K562 (cell line): ENCODE measurements at regions not wholly inside any gene's neighbourhood (a gene's known extent, or its start where the extent isn't known, plus 50 kb on each side); places are given as distances from the start of the nearest gene placed in this dataset.

Source experiments
- BCOR ChIP-seq: fragments of 450-650 bp; IDR thresholded peaks from 2 replicates; pipeline ENCODE4 v1.6.1; 2016
- CBFB ChIP-seq: sonication (generic); formaldehyde crosslinking; IDR thresholded peaks from 2 replicates; pipeline ENCODE4 v1.4.0; 2020; ENCODE audit warnings: mild to moderate bottlenecking, missing genetic modification reagents
- CREB3L1 ChIP-seq: fragments of 450-650 bp; IDR thresholded peaks from 2 replicates; pipeline ENCODE4 v1.6.1; 2014; ENCODE audit warnings: low read depth, mild to moderate bottlenecking, moderate library complexity, borderline replicate concordance
- DNMT1 ChIP-seq: fragments of 450-650 bp; IDR thresholded peaks from 2 replicates; pipeline ENCODE4 v1.6.1; 2016; ENCODE audit warnings: antibody characterized with exemption, mild to moderate bottlenecking
- EHMT2 ChIP-seq: fragments of 450-650 bp; IDR thresholded peaks from 2 replicates; pipeline ENCODE4 v1.6.1; 2018; ENCODE audit warnings: antibody characterized with exemption
- ELF2 ChIP-seq: fragments of 250-450 bp; sonication (Bioruptor Pico); IDR thresholded peaks from 2 replicates; pipeline ENCODE4 v1.5.0; 2021; ENCODE audit warnings: mild to moderate bottlenecking
- ERF ChIP-seq: fragments of 450-650 bp; formaldehyde crosslinking; IDR thresholded peaks from 2 replicates; pipeline ENCODE4 v1.4.0; 2020; ENCODE audit warnings: mild to moderate bottlenecking, mixed read lengths
- ESRRA ChIP-seq: fragments of 450-650 bp; IDR thresholded peaks from 2 replicates; pipeline ENCODE4 v1.6.1; 2014; ENCODE audit warnings: low read depth, mild to moderate bottlenecking, moderate library complexity, borderline replicate concordance
- ETS1 ChIP-seq: conservative IDR thresholded peaks from 2 replicates; pipeline ENCODE4 v1.6.1; 2011; ENCODE audit warnings: low read depth, mild to moderate bottlenecking, low read length; ENCODE audit not compliant: control insufficient read depth
- FOS ChIP-seq: IDR thresholded peaks from 3 replicates; pipeline ENCODE4 v1.6.1; 2011; ENCODE audit not compliant: insufficient read length; ENCODE audit errors: extremely low read depth
- GATAD2A ChIP-seq: fragments of 450-650 bp; IDR thresholded peaks from 2 replicates; pipeline ENCODE4 v1.6.1; 2017
- GTF2B ChIP-seq: IDR thresholded peaks from 2 replicates; pipeline ENCODE4 v1.6.1; 2011; ENCODE audit not compliant: insufficient read length; ENCODE audit errors: extremely low read depth
- SMARCC2 ChIP-seq: fragments of 450-650 bp; IDR thresholded peaks from 2 replicates; pipeline ENCODE4 v1.6.1; 2017; ENCODE audit warnings: antibody characterized with exemption, moderate library complexity, mild to moderate bottlenecking, low read depth
- SMC3 ChIP-seq: conservative IDR thresholded peaks from 2 replicates; pipeline ENCODE4 v1.6.1; 2011; ENCODE audit warnings: low read depth, low read length, improper control_type of control experiment; ENCODE audit not compliant: insufficient read depth
- SRSF7 ChIP-seq: fragments of 200-400 bp; formaldehyde crosslinking; optimal IDR thresholded peaks from 2 replicates; pipeline ENCODE3; 2017; ENCODE audit warnings: mild to moderate bottlenecking, low read depth, low read length
- TAL1 ChIP-seq: fragments of 450-650 bp; IDR thresholded peaks from 2 replicates; pipeline ENCODE4 v1.6.1; 2016; ENCODE audit warnings: mild to moderate bottlenecking
- TARDBP ChIP-seq: fragments of 450-650 bp; IDR thresholded peaks from 2 replicates; pipeline ENCODE4 v1.6.1; 2016
- TCFL5 ChIP-seq: fragments of 250-450 bp; sonication (Bioruptor Pico); conservative IDR thresholded peaks from 2 replicates; pipeline ENCODE4 v1.6.1; 2021; ENCODE audit warnings: mild to moderate bottlenecking, moderate library complexity, matching md5 sums
- TEAD4 ChIP-seq, 2 experiments: sonication (generic) in 1 of 2; formaldehyde crosslinking in 1 of 2; IDR thresholded peaks; 2 replicates each; pipeline versions ENCODE4 v1.6.1 to v1.8.0; 2012 to 2022; ENCODE audit warnings: borderline replicate concordance in 1 of 2, inconsistent platforms in 1 of 2, low read length in 1 of 2, mild to moderate bottlenecking in 1 of 2, missing genetic modification reagents in 1 of 2
- THAP12 ChIP-seq: fragments of 250-450 bp; sonication (Bioruptor Pico); IDR thresholded peaks from 2 replicates; pipeline ENCODE4 v1.9.0; 2021; ENCODE audit warnings: mild to moderate bottlenecking, inconsistent platforms
- USF1 ChIP-seq: sonication (generic); formaldehyde crosslinking; IDR thresholded peaks from 2 replicates; pipeline ENCODE4 v1.9.0; 2022; ENCODE audit warnings: mild to moderate bottlenecking, missing genetic modification reagents
- ZNF174 ChIP-seq: fragments of 250-450 bp; sonication (Bioruptor Pico); IDR thresholded peaks from 2 replicates; pipeline ENCODE4 v1.4.0; 2020; ENCODE audit warnings: mild to moderate bottlenecking
- ZNF3 ChIP-seq: fragments of 250-450 bp; sonication (Bioruptor Pico); IDR thresholded peaks from 2 replicates; pipeline ENCODE4 v1.5.0; 2021; ENCODE audit warnings: mild to moderate bottlenecking, moderate library complexity
- ZNF561 ChIP-seq: fragments of 450-650 bp; formaldehyde crosslinking; conservative IDR thresholded peaks from 2 replicates; pipeline ENCODE4 v1.4.0; 2020; ENCODE audit warnings: mild to moderate bottlenecking, moderate library complexity
- ZNF644 ChIP-seq: fragments of 200-800 bp; sonication (Bioruptor generic); IDR thresholded peaks from 2 replicates; pipeline ENCODE4 v1.6.1; 2016; ENCODE audit warnings: low read depth, missing genetic modification characterization, missing compliant biosample characterization

GRCh38 chr6:28807682-28808280 is 116.0 kb downstream of the TRIM27 start (continued):
- TF ChIP-seq TAL1, result no peak; the same call in 1 of the 2 replicates
- no peak for TF ChIP-seq DNMT1
- no peak for TF ChIP-seq CREB3L1
- TF ChIP-seq EHMT2, result no peak
- no peak for TF ChIP-seq ZNF644 (tag)
- peak; percentile 77; the same call in 1 of the 2 replicates for TF ChIP-seq ETS1
- TF ChIP-seq TCFL5 (CRISPR knock-in tag), result no peak
- no peak for TF ChIP-seq SRSF7
- TF ChIP-seq GTF2B, result no peak
- TF ChIP-seq SMC3, result no peak
- TF ChIP-seq ESRRA, result peak; percentile 9; the same call in 1 of the 2 replicates
- TF ChIP-seq GATAD2A, result 0 out of 2 replicates have a peak, but pooled peaks have one; percentile 47
- no peak for TF ChIP-seq CBFB (CRISPR knock-in tag)
- TF ChIP-seq ERF (CRISPR knock-in tag), result no peak
- no peak for TF ChIP-seq ZNF561 (CRISPR knock-in tag)
- TF ChIP-seq BCOR, result peak; percentile 90
- TF ChIP-seq ELF2 (CRISPR knock-in tag), result no peak
- no peak for TF ChIP-seq ZNF3 (CRISPR knock-in tag)
- no peak for TF ChIP-seq SMARCC2
- no peak for TF ChIP-seq ZNF174
- TF ChIP-seq TARDBP, result no peak; the same call in 1 of the 2 replicates
- no peak for TF ChIP-seq USF1 (CRISPR knock-in tag)
- no peak for TF ChIP-seq THAP12 (CRISPR knock-in tag)
- TF ChIP-seq TEAD4 (IDR thresholded peaks at IDR 0.05; ENCODE audit: low read length), result peak; percentile 87
- no peak for TF ChIP-seq TEAD4 (CRISPR knock-in tag; IDR thresholded peaks at IDR 0.05; ENCODE audit: borderline replicate concordance)
- peak; percentile 7 for TF ChIP-seq FOS
